OCI-LY7 (cell line): ENCODE measurements at regions not wholly inside any gene's neighbourhood (a gene's known extent, or its start where the extent isn't known, plus 50 kb on each side); places are given as distances from the start of the nearest gene placed in this dataset.

Source experiments
- EZH2phosphoT487 ChIP-seq: fragments of 200-600 bp; sonication (generic); IDR thresholded peaks from 2 replicates; pipeline ENCODE4 v1.6.1; 2018; ENCODE audit warnings: low read depth, borderline replicate concordance, mild to moderate bottlenecking, mixed run types, antibody characterized with exemption, low read length, moderate library complexity, mixed read lengths
- TF ChIP-seq, protein P1 (sequence below): fragments of 200-600 bp; sonication (generic); conservative IDR thresholded peaks from 2 replicates; pipeline ENCODE4 v1.5.1; 2014; ENCODE audit warnings: mild to moderate bottlenecking, antibody characterized with exemption, low read length, moderate library complexity, mixed read lengths

- TF ChIP-seq, protein P1, sequence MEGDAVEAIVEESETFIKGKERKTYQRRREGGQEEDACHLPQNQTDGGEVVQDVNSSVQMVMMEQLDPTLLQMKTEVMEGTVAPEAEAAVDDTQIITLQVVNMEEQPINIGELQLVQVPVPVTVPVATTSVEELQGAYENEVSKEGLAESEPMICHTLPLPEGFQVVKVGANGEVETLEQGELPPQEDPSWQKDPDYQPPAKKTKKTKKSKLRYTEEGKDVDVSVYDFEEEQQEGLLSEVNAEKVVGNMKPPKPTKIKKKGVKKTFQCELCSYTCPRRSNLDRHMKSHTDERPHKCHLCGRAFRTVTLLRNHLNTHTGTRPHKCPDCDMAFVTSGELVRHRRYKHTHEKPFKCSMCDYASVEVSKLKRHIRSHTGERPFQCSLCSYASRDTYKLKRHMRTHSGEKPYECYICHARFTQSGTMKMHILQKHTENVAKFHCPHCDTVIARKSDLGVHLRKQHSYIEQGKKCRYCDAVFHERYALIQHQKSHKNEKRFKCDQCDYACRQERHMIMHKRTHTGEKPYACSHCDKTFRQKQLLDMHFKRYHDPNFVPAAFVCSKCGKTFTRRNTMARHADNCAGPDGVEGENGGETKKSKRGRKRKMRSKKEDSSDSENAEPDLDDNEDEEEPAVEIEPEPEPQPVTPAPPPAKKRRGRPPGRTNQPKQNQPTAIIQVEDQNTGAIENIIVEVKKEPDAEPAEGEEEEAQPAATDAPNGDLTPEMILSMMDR: no peak
- TF ChIP-seq EZH2phosphoT487: no peak
These were observed 1079.9 kb upstream of the SLIT2 start for GRCh38 chr4:19171832-19172231.
